ENCODE measurements at regions not wholly inside any gene's neighbourhood (a gene's known extent, or its start where the extent isn't known, plus 50 kb on each side); places are given as distances from the start of the nearest gene placed in this dataset.

DNA sequence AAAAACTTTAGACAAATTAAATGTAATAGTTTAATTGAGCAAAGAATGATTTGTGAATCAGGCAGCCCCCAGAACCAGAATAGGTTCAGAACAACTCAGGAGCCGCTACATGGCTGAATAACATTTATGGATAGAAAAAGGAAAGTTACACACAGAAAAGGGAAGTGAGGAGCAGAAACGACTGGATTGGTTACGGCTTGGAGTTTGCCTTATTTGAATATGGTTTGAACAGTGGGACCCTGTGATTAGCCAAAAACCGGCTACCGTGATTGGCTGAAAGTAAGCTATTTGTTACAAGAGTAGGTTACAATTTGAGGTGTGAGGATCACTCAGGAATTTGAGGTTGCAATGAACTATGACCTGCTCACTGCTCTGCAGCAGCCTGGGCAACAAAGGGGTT is 1139.8 kb downstream of the CDH11 start:
- TF ChIP-seq, protein P1, sequence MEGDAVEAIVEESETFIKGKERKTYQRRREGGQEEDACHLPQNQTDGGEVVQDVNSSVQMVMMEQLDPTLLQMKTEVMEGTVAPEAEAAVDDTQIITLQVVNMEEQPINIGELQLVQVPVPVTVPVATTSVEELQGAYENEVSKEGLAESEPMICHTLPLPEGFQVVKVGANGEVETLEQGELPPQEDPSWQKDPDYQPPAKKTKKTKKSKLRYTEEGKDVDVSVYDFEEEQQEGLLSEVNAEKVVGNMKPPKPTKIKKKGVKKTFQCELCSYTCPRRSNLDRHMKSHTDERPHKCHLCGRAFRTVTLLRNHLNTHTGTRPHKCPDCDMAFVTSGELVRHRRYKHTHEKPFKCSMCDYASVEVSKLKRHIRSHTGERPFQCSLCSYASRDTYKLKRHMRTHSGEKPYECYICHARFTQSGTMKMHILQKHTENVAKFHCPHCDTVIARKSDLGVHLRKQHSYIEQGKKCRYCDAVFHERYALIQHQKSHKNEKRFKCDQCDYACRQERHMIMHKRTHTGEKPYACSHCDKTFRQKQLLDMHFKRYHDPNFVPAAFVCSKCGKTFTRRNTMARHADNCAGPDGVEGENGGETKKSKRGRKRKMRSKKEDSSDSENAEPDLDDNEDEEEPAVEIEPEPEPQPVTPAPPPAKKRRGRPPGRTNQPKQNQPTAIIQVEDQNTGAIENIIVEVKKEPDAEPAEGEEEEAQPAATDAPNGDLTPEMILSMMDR (IDR thresholded peaks at IDR 0.05), result no peak
- no peak for TF ChIP-seq POLR2A (IDR thresholded peaks at IDR 0.05)

Data from transverse colon (tissue), 3 donors.